ENCODE measurements at regions not wholly inside any gene's neighbourhood (a gene's known extent, or its start where the extent isn't known, plus 50 kb on each side); places are given as distances from the start of the nearest gene placed in this dataset.
"Not testable (repeated sequence)": the region's sequence is repeated elsewhere in the genome, so short reads cannot be mapped to it uniquely, and the experiment has no call there.

DNA sequence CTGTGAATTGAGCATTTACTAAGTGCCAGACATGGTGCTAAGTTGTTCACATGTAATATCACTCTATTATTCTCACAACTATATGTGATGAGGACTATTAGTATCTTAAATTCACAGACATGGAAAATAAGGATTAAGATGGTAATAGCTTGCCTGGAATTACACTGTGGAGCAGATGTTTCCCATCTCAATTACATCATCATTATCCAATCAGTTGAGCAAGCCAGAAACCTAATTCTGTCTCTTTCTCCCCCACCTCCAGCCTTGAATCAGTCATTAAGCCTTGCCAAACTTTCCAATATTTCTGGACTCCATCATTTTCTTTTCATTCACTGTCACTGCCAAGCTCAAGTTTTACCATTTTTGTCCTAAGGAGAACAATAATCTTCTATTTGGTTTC, 287.8 kb upstream of the KITLG start:
- no peak for DNase-seq

DNA sequence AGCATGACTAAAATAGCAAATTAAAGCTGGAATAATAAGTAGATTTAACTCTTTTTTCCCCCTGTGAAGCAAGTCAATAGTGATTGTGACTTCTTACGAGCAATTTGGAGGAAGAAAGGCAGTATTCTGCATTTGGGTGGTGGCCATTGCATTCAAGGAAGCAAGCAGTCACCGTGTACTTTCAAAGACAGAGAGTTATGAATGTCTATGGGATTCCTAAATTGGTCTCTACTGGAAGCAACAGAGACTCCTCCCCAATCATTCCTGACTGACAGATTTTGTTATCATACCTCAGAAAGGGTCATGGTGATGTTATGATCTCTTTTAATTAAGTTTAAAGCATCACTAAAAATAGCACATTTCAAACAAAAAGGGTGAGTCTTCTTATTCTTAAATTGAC, 287.2 kb upstream of the KITLG start:
- no peak for DNase-seq

DNA sequence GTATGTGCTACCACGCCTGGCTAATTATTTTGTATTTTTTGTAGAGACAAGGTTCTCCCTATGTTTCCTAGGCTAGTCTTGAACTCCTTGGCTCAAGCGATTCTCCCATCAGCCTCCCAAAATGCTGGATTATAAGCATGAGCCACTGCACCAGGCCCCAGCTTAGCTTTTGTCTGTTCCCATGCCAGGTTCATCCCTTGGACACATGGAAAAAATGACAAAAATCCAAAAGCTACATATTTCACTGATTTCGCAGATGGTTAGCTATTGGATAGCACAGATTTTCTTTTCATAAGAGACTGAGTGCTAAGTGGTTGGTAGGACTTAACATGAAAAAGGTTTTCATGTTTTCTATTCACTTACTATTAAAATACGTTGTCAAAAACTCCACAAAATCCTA, 286.6 kb upstream of the KITLG start:
- DNase-seq, result no peak

DNA sequence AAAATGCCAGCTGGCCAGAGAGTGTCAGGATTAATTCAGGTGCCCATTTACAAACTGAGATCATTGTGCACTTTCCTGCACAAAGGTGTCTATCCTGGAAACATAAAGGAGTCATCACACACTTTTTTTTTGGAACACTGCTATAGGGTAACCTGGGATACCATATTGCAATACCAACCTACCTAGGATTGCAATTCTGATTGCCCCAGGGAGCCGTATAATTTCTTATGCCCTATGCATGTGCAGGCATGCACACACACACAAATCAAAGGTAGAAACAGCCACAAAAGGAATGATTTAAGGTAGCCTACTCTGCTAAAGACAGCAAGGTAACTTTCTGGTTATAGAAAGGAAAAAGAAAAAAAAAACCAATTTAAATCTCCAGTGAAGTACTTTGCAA, 285.3 kb upstream of the KITLG start:
- DNase-seq, result no peak

DNA sequence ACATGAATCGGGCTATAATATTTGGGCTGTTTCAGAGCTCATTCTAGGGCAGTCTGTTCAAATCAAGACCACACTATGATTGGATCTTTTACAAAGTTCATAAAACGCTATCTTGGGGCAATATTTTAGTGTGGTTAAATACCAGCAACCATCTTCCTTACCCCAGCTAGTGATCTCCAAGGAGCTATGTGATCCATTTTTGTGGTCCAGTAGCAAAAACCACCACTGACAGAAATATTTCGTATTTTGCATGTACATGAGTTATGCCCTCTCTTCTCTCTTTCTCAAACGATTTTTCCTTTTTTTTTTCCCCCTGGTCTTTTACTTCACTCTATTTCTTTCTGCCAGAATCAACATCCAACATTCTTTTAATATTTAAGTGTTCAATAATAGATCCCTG, 280.6 kb upstream of the KITLG start:
- DNase-seq, result no peak

DNA sequence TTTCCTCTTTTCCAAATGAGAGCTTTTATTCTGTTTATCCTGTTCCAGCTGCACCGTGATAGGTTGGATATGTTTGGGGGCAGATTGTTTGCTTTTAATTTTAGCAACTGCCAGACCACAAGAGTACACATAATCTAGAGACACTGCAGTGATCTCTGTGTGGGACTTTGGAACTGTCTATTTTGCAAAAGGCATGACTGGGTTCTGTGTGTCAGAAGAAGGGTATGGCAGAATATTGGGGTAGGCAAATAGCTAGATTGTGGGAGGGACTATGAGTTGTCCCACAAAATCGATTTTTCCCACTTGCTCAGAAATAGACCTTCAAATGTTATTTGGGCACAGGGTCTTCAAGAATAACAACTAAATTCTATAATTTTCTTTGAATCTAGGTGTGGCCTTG, 275.9 kb upstream of the KITLG start:
- no peak for DNase-seq

DNA sequence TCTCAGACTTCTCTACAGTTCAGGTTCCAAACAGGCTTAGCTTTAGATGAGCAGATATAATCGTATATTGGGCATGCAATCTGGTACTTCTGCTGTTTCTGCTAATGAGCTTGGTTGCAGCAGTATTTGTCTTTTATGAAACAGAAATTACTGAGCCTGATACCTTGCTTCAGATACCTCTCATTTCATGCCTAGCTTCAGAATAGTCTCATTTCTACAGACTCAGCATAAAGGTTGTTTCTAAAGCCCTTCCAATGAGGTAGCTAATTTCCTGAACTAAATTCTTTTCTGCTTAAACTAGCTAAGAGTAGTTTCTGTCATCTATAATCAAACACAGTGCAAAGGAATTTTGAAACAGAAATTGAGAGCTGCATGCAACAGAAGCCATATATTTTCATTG, 275.0 kb upstream of the KITLG start:
- DNase-seq, result no peak

DNA sequence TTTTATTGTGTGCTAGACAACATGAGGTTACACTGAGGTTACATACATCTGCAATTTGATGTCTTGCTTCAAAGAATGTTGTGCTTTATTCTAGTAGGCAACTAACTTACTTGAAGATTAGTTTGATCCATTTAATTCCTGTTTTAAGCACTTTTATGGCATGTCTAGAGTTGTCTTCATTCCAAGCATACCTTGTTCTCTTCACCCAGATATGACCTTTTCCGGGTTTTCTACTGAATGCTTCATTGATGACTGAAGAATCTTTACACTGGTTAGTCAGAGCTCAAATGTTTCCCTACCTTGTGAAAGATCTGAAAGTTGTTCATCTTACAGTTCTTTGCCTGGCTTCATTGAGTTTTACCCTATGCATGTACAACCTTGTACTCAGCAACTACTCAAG, 274.0 kb upstream of the KITLG start:
- no peak for DNase-seq

DNA sequence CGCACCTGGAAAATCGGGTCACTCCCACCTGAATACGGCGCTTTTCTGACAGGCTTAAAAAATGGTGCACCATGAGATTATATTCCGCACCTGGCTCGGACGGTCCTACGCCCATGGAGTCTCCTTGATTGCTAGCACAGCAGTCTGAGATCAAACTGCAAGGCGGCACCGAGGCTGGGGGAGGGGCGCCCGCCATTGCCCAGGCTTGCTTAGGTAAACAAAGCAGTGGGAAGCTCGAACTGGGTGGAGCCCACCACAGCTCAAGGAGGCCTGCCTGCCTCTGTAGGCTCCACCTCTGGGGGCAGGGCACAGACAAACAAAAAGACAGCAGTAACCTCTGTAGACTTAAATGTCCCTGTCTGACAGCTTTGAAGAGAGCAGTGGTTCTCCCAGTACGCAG, 267.0 kb upstream of the KITLG start:
- not testable (repeated sequence) for DNase-seq

DNA sequence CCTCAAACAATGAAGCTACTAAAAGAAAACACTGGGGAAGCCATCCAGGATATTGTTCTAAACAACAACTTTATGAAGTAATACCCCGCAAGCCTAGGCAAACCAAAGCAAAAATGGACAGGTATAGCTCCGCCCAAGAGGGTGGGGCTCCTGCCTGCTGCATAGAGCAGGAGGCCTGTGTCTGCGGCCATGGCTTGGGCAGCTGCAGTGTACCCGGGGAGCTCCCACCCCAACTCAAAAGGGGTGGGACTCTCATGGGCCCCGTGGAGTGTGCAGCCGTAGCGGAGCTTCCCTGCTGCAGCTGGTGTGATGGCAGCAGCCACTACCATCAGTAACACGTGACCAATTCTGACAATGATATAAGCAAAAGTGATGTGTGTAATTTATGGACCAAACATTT, 264.2 kb upstream of the KITLG start:
- no peak for DNase-seq

DNA sequence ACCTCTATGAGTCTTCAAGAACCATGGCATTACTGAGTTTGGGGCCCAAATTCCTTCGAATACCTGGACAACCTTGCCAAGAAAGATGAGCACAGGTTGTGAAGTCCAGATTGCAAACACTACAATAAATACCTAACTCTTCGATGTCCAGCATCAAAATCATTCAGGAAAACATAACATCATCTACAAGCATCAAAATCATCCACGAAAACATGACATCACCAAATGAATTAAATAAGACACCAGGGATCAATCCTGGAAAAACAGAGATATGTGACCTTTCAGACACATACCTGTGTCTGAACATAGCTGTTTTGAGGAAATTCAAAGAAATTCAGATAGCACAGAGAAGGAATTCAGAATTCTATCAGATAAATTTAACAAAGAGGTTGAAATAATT, 262.0 kb upstream of the KITLG start:
- DNase-seq, result no peak

DNA sequence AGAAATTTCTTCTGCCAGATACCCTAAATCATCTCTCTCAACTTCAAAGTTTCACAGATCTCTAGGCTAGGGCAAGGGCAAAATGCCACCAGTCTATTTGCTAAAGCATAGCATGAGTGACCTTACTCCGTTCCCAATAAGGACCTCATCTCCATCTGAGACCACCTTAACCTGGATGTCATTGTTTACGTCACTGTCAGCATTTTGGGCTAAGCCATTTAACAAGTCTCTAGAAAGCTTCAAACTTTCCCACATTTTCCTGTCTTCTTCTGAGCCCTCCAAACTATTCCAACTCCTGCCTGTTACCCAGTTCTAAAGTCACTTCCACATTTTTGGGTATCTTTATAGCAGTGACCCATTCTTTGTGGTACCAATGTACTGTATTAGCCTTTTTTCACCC, 259.2 kb upstream of the KITLG start:
- no peak for DNase-seq

DNA sequence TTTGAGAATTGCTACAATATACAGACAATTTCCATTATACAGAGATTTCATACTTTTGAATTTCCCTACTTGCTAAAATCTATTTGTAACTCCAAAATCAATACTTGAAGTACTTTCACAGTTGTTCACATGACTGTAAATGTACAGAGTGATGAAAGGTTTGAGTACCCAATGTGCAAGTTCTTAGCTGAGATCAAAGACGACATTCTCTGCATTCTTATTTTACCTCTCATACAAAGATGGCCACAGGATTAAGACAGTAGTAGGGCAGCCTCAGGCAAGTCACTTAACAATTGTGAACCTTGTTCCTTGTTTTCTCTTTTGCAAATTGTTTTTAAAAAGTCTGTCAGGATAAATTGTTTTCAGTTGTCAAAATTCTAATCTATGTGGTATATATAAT, 255.9 kb upstream of the KITLG start:
- no peak for DNase-seq

DNA sequence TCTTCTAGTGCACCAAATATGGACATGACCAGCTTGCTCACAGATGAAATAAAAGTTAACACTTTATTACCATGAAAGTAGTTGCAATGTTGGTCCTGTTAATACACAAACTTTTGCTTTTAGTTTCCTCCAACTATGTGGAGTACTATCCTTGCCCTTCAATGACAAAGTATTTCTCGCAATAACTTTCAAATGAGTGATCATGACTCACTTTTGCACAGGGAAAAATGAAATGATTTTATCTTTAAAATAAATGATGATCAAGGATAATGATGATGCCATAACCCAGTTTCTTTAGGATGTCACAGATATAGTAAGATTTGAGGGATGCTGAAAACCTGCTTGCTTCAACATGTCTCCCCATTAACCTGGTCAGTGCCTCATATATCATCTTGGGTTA, 254.0 kb upstream of the KITLG start:
- no peak for DNase-seq

DNA sequence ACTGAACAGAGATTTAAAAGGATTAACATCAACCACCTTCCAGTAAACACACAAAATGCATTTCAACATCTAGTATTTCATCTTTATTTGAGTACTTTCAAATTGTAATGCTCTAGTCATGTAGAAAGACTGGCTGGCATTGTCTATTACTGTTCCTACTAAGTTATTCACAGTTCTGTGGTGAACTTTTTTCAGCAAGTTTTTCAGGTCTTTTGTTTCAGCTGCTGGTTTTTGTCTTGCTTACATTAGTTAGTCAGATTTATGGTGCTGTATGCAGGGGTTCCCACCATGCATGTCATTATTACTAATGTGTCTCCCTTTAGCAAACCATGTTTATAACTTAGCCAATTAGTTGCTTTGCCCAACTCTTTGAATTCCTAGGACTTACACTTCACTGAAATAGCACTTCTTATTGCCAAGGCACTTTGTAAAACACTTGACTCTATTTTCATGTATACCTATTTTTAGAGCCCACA, 253.4 kb upstream of the KITLG start:
- DNase-seq, result no peak

DNA sequence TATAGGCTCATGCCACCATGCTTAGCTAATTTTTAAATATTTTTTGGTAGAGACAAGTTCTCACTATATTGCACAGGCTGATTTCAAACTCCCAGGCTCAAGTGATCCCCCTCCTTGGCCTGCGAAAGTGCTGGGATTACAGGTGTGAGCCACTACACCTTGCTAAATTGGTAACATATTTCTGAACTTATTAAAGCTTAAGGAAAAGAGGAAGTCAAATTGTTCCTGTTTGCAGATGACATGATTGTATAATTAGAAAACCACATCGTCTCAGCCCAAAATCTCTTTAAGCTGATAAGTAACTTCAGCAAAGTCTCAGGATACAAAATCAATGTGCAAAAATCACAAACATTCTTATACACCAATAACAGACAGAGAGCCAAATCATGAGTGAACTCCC, 248.3 kb upstream of the KITLG start:
- DNase-seq, result not testable (repeated sequence)

DNA sequence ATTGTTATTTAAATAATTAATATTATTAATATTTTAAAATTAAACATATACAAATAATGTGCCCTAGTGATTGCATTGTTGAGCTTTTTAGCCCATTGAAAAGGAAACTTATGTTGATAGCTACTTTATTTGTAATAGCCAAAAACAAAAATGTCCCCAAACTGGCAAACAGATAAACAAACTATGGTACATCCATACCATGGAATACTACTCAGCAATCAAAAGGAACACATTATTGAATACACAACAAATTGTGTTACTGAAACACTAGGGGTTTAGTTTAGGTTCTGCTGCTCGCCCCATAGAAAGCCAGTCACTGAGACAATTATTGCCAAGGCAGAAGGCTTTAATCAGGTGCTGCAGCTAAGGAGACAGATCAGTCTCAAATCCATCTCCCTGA, 239.7 kb upstream of the KITLG start:
- no peak for DNase-seq

DNA sequence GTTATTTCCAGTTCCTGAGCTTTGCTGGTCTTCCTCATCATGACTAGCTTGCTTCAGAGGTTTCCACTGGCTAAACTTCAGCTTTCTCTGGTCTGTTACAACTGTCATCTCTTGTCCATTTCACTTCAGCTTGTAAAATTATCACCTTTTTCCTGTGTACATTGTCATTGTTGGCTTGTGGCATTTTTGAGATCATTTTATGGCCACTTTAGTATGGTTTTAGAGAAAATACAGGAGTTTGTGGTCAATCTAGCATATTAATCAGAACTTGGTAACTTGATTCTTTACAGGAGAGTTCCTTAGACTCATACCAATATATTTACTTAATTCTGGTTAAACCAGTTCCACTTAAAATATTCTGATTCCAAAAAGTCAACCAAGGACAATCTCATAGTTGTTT, 235.9 kb upstream of the KITLG start:
- DNase-seq, result no peak

DNA sequence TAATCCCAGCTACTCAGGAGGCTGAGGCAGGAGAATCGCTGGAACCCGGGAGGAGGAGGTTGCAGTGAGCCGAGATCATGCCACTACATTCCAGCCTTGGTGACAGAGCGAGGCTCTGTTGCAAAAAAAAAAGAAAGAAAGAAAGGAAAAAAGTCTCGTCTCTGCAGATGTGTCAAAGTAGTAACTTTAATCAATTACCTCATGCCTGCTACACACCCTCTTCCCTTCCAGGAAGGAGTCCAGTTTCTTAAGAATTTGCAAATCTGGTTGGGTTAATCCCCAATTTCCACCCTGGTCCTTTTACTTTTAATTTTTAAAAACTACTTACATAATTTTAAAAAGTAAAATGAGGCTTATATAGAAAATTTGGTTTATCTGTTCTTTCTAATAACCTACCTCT, 234.5 kb upstream of the KITLG start:
- no peak for DNase-seq

DNA sequence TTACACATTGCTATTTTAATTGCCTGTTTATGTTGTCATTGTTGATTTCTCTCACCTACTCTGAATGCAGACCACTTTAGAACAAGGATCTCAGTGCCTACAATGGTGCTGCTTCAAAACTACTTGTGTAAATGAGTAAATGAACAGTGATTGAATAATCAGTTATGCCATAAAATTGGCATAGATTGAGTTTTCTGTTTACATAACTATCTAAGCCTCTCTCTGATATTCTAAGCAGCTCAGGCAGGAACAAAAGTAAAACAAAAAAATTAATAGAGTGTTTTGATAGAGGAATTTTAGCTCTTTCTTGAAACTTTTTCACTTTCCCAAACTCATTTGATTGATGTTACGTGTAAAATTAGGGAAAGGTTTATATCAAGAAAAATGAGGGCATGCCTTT, 232.3 kb upstream of the KITLG start:
- no peak for DNase-seq

DNA sequence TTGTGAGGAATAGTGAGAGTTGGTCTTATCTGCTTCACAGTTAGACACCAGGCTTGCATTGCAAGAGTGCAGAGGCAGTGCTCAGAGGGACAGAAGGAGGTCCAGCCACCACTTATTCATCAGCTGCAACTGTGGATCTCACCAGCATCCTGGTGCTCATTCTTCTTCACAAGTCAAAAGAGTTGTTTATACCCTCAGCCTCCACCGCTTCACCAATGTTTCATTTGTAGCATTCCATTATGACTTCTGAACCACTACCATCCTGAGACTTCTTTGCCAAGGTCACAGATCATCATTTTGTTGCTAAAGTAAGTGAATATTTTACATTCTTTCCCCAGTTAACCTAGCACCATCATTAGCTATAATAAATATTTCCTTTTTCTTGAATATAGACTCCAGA, 230.5 kb upstream of the KITLG start:
- no peak for DNase-seq

DNA sequence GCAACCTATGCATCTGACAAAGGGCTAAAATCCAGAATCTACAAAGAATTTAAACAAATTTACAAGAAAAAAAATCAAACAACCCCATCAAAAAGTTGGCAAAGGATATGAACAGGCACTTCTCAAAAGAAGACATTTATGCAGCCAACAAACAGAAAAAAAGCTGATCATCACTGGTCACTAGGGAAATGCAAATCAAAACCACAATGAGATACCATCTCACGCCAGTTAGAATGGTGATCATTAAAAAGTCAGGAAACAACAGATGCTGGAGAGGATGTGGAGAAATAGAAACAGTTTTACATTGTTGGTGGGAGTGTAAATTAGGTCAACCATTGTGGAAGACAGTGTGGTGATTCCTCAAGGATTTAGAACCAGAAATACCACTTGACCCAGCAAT, 229.6 kb upstream of the KITLG start:
- DNase-seq, result not testable (repeated sequence)

DNA sequence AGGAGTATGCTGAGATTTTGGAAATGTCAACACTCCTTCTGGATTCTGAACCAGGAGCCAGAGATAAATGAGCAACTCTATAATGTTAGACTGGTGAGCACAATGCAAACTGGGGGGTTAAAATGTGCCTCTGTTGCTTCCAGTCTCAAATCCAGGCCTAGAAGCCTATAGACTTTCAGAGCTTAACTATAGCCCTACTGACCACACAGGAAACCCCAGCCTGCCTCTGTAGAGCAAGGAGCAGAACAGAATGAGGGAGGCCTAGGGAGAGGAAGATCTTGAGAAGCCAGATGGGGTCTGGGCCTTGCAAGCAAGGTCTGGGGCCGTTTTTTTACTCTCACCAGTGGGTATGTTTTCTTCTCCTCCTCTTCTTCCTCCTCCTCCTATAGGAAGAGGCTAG, 225.4 kb upstream of the KITLG start:
- DNase-seq, result no peak

DNA sequence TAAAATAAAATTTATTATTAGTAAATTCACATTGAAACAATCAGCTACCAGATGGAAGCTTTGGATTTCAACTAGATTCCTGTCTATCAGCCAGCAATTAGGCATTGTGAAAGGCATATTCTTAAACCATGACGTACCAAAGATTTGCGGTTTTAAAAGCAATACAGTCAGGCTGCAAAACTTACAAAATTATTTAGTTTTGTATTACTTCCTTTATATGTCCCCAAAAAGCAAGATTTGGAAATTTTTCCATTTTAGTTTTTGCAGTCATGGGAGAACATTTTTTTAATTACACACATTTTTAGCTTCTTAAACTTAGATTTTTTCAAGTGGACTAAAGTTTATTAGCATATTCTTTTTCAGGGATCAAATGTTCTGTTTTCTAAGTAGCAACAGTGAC, 225.0 kb upstream of the KITLG start:
- no peak for DNase-seq

DNA sequence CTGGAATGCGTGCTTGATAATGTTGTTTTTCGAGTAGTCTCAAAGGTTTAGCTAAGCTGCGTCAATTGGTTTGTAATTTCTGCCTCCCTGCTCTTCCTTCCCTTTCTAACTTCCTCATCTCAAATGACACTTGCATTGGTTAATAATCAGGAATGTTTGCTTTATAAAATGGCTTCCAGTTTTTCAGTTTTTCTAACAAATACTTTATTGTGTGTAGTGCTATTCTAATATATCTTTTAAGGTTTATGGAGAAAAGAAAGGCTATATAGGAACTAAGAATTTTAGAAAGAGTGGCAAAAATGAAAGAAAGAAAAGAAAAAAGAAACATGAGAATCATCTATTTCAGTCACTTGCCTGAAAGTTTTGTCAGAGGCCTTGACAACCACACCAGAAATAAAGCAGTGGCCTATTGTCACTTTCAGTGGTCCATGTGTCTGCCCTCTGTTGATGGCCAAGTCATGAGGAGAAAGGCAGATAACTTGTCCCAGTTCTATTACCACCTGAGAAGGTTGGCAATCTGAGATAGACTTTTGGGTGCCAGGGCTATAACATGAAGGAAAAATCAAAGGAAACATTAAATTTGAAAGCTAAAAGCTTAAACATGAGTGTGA, 221.9 kb upstream of the KITLG start:
- no peak for DNase-seq
